OCI-LY7 (cell line): ENCODE measurements at regions not wholly inside any gene's neighbourhood (a gene's known extent, or its start where the extent isn't known, plus 50 kb on each side); places are given as distances from the start of the nearest gene placed in this dataset.

Source experiments
- BruUV-seq: library from RNA; stranded (reverse); fragments of 400-500 nt; replicated peaks from 2 replicates; lab custom pipeline; 2021; lab: Mats Ljungman, UMichigan
- CTCF ChIA-PET: fragments of 300-600 bp; sonication (Branson Sonifier 250); formaldehyde crosslinking; loops from one replicate; lab custom pipeline; 2022; ENCODE audit warnings: antibody characterized with exemption; ENCODE audit not compliant: unreplicated experiment; lab: Charles Lee
- POLR2A ChIA-PET: fragments of 300-600 bp; sonication (Branson Sonifier 250); formaldehyde crosslinking; loops from one replicate; lab custom pipeline; 2022; ENCODE audit warnings: antibody characterized with exemption; lab: Charles Lee
- DNase-seq: peaks from one replicate; pipeline ENCODE4 v3.0.0-alpha.2; 2015; ENCODE audit warnings: low spot score
- H2AFZ ChIP-seq: fragments of 200-600 bp; sonication (generic), shearing (Covaris generic); 2 replicates; pipeline ENCODE4 v1.6.1; 2014; ENCODE audit warnings: mild to moderate bottlenecking, antibody characterized with exemption, low read length, moderate library complexity
- H3K27ac ChIP-seq: fragments of 200-600 bp; sonication (generic); 2 replicates; pipeline ENCODE4 v1.5.1; 2014; ENCODE audit warnings: mixed run types, low read depth, mild to moderate bottlenecking, moderate library complexity, low read length, inconsistent platforms; ENCODE audit not compliant: poor library complexity, severe bottlenecking
- H3K36me3 ChIP-seq: fragments of 200-600 bp; sonication (generic); 2 replicates; pipeline ENCODE4 v1.6.1; 2014; ENCODE audit warnings: mild to moderate bottlenecking, antibody characterized with exemption, low read length, moderate library complexity, mixed read lengths; ENCODE audit not compliant: insufficient read depth
- H3K4me1 ChIP-seq: fragments of 200-600 bp; sonication (generic); 2 replicates; pipeline ENCODE4 v1.5.1; 2014; ENCODE audit warnings: mild to moderate bottlenecking, low read length; ENCODE audit not compliant: insufficient read depth, poor library complexity, severe bottlenecking
- H3K4me2 ChIP-seq: fragments of 200-600 bp; sonication (generic); 2 replicates; pipeline ENCODE4 v1.6.1; 2014; ENCODE audit warnings: mild to moderate bottlenecking, low read length
- H3K4me3 ChIP-seq: fragments of 200-600 bp; sonication (generic); 2 replicates; pipeline ENCODE4 v1.5.1; 2014; ENCODE audit warnings: mild to moderate bottlenecking, low read depth, low read length; ENCODE audit not compliant: poor library complexity, severe bottlenecking
- H3K79me2 ChIP-seq: fragments of 200-600 bp; sonication (generic); 2 replicates; pipeline ENCODE4 v1.6.1; 2016; ENCODE audit warnings: low read depth, mild to moderate bottlenecking, low read length, moderate library complexity, mixed read lengths; ENCODE audit not compliant: insufficient read depth
- H3K9me2 ChIP-seq: fragments of 200-600 bp; sonication (generic); 2 replicates; pipeline ENCODE4 v1.6.1; 2016; ENCODE audit warnings: mild to moderate bottlenecking, low read length, mixed read lengths; ENCODE audit not compliant: insufficient read depth
- H3K9me3 ChIP-seq: fragments of 200-600 bp; sonication (generic); 2 replicates; pipeline ENCODE4 v1.6.1; 2014; ENCODE audit warnings: mild to moderate bottlenecking, mixed run types, low read length, mixed read lengths
- H4K20me1 ChIP-seq: fragments of 200-600 bp; sonication (generic); 2 replicates; pipeline ENCODE4 v1.6.1; 2014; ENCODE audit warnings: mild to moderate bottlenecking, antibody characterized with exemption, low read length, moderate library complexity, mixed read lengths; ENCODE audit not compliant: insufficient read depth
- CTCF ChIP-seq: fragments of 200-600 bp; sonication (generic); conservative IDR thresholded peaks from 2 replicates; pipeline ENCODE4 v1.5.1; 2014; ENCODE audit warnings: mild to moderate bottlenecking, antibody characterized with exemption, low read length, moderate library complexity, mixed read lengths
- EZH2phosphoT487 ChIP-seq: fragments of 200-600 bp; sonication (generic); IDR thresholded peaks from 2 replicates; pipeline ENCODE4 v1.6.1; 2018; ENCODE audit warnings: low read depth, borderline replicate concordance, mild to moderate bottlenecking, mixed run types, antibody characterized with exemption, low read length, moderate library complexity, mixed read lengths
- intact Hi-C: fragments of 100-400 bp; cut with micrococcal nuclease; formaldehyde crosslinking; loops from one replicate; pipeline ENCODE4 v1.10.0; 2022; ENCODE audit not compliant: unreplicated experiment

GRCh38 chr22:26905640-26906039 is 248.3 kb downstream of the MIAT start:
- intact Hi-C loops = no loop called here
- TF ChIP-seq EZH2phosphoT487 = no peak
- TF ChIP-seq CTCF = no peak
- POLR2A ChIA-PET = no interaction called here
- Histone ChIP-seq H3K9me3 (no peaks in the 10 kb centered on the region), H3K4me1 (no peaks in the 10 kb centered on the region), H3K4me2 (no peak overlapping the region), H2AFZ (no peak overlapping the region), H3K9me2 (no peaks in the 10 kb centered on the region), H3K27ac (no peak overlapping the region), H4K20me1 (no peaks in the 10 kb centered on the region), H3K4me3 (no peak overlapping the region), H3K36me3 (no peaks in the 10 kb centered on the region), H3K79me2 (no peaks in the 10 kb centered on the region)
- CTCF ChIA-PET = interaction anchor here (0.5 kb wide), 1 partner anchor 1931 kb away, joined by 3 read pairs; no protein-coding TSS in a partner anchor
- BruUV-seq = no TSS peak
- no peak for DNase-seq

GRCh38 chr22:26906464-26906863 is 249.1 kb downstream of the MIAT start:
- H4K20me1 ChIP-seq = no peaks in the 10 kb centered on the region
- H3K9me3 ChIP-seq = no peaks in the 10 kb centered on the region
- H3K27ac ChIP-seq = no peak overlapping the region
- H2AFZ ChIP-seq = no peak overlapping the region
- no peak overlapping the region for H3K4me3 ChIP-seq
- DNase-seq = no peak
- no peaks in the 10 kb centered on the region for H3K9me2 ChIP-seq
- ChIA-PET POLR2A (no interaction called here), CTCF (no interaction called here)
- H3K4me2 ChIP-seq = no peak overlapping the region
- no peak for TF ChIP-seq EZH2phosphoT487
- TF ChIP-seq CTCF = no peak
- intact Hi-C loops = no loop called here
- no peaks in the 10 kb centered on the region for H3K79me2 ChIP-seq
- no peaks in the 10 kb centered on the region for H3K36me3 ChIP-seq
- no TSS peak for BruUV-seq
- H3K4me1 ChIP-seq = no peaks in the 10 kb centered on the region

GRCh38 chr22:26907366-26907765 is 250.0 kb downstream of the MIAT start:
- no TSS peak for BruUV-seq
- Histone ChIP-seq H3K9me2 (no peaks in the 10 kb centered on the region), H3K27ac (no peak overlapping the region), H3K79me2 (no peaks in the 10 kb centered on the region), H2AFZ (no peak overlapping the region), H3K36me3 (no peaks in the 10 kb centered on the region), H4K20me1 (no peaks in the 10 kb centered on the region), H3K9me3 (no peaks in the 10 kb centered on the region), H3K4me3 (no peak overlapping the region), H3K4me2 (no peak overlapping the region), H3K4me1 (no peaks in the 10 kb centered on the region)
- intact Hi-C loops = no loop called here
- ChIA-PET CTCF (no interaction called here), POLR2A (no interaction called here)
- DNase-seq = no peak
- no peak for TF ChIP-seq CTCF
- no peak for TF ChIP-seq EZH2phosphoT487
